AG09319 (cell line): ENCODE measurements at regions not wholly inside any gene's neighbourhood (a gene's known extent, or its start where the extent isn't known, plus 50 kb on each side); places are given as distances from the start of the nearest gene placed in this dataset.
"Not testable (repeated sequence)": the region's sequence is repeated elsewhere in the genome, so short reads cannot be mapped to it uniquely, and the experiment has no call there.

Source experiments
- DNase-seq: peaks from one replicate; pipeline ENCODE4 v3.0.0-alpha.2; 2010; ENCODE audit warnings: low read depth; ENCODE audit errors: extremely low read depth
- TF ChIP-seq, protein P1 (sequence below): IDR thresholded peaks from 2 replicates; pipeline ENCODE4 v1.5.1; 2011; ENCODE audit warnings: low read depth, mild to moderate bottlenecking, inconsistent platforms, low read length, moderate library complexity

DNA sequence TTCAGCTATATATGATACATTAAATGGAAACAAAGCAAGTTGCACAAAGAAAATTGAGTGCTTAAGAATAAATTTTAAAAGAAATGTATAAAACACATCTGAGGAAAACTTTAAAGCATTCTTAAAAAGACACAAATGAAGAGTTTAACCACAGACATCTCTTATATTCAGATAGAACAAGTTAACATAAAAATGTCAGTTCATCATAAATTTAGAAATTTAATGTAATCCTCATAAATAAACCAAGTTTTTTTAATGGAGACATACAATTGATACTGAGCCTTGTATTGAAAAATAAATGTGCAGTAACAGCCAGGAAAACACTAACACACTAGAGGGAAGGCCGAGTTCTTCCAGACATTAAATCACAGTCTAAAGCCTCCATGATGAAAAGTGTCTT, 243.9 kb upstream of the MKLN1 start:
- TF ChIP-seq, protein P1, sequence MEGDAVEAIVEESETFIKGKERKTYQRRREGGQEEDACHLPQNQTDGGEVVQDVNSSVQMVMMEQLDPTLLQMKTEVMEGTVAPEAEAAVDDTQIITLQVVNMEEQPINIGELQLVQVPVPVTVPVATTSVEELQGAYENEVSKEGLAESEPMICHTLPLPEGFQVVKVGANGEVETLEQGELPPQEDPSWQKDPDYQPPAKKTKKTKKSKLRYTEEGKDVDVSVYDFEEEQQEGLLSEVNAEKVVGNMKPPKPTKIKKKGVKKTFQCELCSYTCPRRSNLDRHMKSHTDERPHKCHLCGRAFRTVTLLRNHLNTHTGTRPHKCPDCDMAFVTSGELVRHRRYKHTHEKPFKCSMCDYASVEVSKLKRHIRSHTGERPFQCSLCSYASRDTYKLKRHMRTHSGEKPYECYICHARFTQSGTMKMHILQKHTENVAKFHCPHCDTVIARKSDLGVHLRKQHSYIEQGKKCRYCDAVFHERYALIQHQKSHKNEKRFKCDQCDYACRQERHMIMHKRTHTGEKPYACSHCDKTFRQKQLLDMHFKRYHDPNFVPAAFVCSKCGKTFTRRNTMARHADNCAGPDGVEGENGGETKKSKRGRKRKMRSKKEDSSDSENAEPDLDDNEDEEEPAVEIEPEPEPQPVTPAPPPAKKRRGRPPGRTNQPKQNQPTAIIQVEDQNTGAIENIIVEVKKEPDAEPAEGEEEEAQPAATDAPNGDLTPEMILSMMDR, result no peak

DNA sequence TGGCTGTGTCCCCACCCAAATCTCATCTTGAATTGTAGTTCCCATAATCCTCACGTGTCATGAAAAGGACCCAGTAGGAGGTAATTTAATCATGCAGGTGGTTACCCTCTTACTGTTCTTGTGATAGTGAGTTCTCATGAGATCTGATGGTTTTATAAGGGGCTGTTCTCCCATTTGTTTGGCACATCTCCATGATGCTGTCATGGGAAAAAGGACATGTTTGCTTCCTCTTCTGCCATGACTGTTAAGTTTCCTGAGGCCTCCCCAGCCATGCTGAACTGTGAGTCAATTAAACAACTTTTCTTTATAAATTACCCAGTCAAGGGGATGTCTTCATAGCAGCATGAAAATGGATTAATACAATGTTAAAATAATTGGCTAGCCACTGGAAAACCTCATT, 243.3 kb upstream of the MKLN1 start:
- not testable (repeated sequence) for DNase-seq

More for the DNA sequence above, 243.9 kb upstream of the MKLN1 start:
- DNase-seq, result no peak

GRCh38 chr7:131087756-131088658, 239.7 kb upstream of the MKLN1 start:
- DNase-seq, result no peak
- TF ChIP-seq, protein P1, result no peak

DNA sequence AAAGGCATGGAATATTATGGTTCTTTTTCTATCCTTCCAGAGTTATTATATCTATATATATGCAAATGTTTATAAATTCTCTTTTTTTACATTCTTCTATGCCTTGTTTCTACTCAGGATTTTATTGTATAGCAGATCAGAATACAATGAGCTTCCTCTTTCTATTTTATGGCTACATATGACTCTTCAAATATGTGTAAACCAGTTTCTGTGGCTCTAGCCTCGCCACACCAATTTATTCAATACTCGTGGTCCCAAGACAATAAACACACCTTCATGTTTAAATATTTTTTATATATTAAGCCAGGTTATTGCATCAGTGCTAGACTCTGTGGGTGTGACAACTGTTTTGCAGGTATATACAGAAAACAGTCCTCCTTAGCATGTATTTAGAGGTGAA, 237.5 kb upstream of the MKLN1 start:
- DNase-seq, result no peak
- TF ChIP-seq, protein P1, result no peak

DNA sequence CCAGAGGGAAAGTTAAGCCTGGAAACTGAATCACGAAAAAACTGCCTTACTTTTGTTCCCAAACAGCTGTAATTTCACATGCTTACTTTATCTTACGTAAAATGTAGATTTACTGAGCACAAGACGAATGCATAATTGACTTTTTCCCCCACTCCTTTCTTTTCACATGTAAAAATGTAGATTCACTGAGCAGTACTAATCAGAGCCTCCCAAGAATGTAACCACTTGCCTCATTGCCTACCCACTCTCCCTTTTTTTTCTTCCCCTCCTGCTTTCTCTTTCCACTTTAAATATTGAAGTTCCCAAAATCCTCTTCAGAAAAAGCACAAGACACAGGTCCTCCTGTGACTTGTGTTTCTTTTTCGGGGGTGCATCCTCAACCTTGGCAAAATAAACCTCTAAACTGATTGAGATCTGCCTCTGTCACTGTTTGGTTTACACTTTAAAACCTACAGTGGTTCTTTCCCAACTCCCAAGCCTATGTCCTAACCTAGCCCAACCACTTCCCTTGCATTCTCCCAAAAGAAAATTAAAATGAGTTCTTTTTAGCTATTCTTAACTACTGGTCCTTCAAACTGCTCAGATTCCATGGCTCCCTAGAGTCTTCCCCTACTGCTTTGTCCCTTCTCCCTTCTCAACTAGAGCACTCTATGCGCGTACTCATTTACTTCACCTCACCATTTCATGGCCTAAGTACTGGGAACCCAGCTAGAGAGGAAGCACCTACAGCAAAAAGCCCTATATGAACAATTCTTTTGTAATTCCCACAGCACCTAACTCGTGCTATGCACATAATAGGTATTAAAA, 236.6 kb upstream of the MKLN1 start:
- TF ChIP-seq, protein P1, result no peak
- DNase-seq, result no peak

- TF ChIP-seq, protein P1, result no peak
- no peak for DNase-seq
Observed at GRCh38 chr7:131094685-131095084, 233.0 kb upstream of the MKLN1 start.

DNA sequence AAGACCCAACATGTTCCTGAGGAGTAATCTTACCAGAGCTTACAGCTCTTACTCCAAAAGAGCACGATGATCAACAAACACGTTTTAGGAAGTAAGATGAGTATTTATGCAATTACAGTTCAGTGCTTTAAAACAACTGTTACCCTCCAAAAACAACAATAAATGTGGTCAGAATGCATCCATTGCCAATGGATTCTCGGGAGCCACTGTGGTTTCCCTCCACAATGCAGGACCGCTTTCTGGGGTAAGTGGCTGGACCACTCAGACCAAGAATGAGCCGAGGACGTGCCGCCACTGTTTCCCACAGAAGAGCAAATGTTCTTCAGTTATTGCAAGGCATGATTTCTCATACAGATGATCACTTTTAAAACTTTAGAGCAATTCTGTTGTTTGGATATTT, 232.3 kb upstream of the MKLN1 start:
- TF ChIP-seq, protein P1, result no peak
- DNase-seq, result no peak
